ENCODE measurements at regions not wholly inside any gene's neighbourhood (a gene's known extent, or its start where the extent isn't known, plus 50 kb on each side); places are given as distances from the start of the nearest gene placed in this dataset.

DNA sequence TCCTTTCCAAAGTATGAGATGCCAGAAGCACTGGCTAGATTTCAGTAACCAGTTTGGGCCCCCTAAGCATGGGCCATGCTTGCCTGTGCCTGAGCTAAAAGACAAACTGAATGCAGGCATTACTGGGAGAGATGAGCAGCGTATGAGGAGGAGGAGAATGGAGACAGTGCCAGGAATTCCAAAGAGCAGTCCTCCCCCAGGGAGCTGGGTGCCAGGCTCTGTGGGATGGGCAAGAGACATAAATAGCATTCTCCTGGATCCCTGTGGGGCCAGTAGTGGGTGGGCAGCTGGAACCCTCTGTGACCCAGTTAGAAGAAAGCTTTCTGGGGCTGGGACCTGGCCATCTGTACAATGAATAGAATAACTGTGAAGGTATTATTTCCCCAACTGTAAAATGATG is 235.6 kb downstream of the KCNA4 start:
- DNase-seq (no peak), ATAC-seq (ENCODE audit: low read depth) (no peak)
- Mint-ChIP-seq H3K27me3 (no peaks in the 10 kb centered on the region), H3K4me3 (no peak overlapping the region), H3K9me3 (ENCODE audit: insufficient read depth) (no peaks in the 10 kb centered on the region), H3K27ac (no peak overlapping the region), H3K4me1 (no peaks in the 10 kb centered on the region)
- 88% methylated on average over 1 of the region's 1 CpG for whole genome bisulfite sequencing (ENCODE audit: insufficient coverage)
- Histone ChIP-seq H3K36me3 (replicated peaks in 1 of 2; ENCODE audit: control extremely low read depth in 1 of 2, control insufficient read depth in 1 of 2, extremely low read depth in 1 of 2, insufficient read depth in 2 of 2, low read length in 1 of 2) (no peaks in the 10 kb centered on the region), H4K20me1 (ENCODE audit: control insufficient read depth, insufficient read depth, low read length, poor library complexity, severe bottlenecking) (no peaks in the 10 kb centered on the region), H3K27me3 (replicated peaks in 1 of 4; ENCODE audit: control extremely low read depth in 1 of 4, control insufficient read depth in 3 of 4, insufficient read depth in 4 of 4, low read length in 3 of 4) (no peaks in the 10 kb centered on the region), H2AFZ (ENCODE audit: insufficient read depth, low read depth, low read length, poor library complexity, severe bottlenecking) (no peak overlapping the region), H3K4me2 (replicated peaks; ENCODE audit: low read depth, low read length, poor library complexity, severe bottlenecking) (no peak overlapping the region), H3K79me2 (ENCODE audit: control insufficient read depth, insufficient read depth, low read length) (no peaks in the 10 kb centered on the region), H3K27ac (ENCODE audit: low read length in 2 of 2) (no peak overlapping the region), H3K9ac (ENCODE audit: low read length) (no peak overlapping the region), H3K9me3 (ENCODE audit: control extremely low read depth in 1 of 3, control insufficient read depth in 2 of 3, insufficient read depth in 1 of 3, low read length in 2 of 3) (peaks cover 0 to 4% (median 3%) of the 10 kb centered on the region in 3 donors), H3K4me3 (ENCODE audit: control extremely low read depth in 1 of 5, extremely low read depth in 1 of 5, insufficient read depth in 1 of 5, low read depth in 2 of 5, low read length in 4 of 5) (no peak overlapping the region), H3K4me1 (ENCODE audit: control insufficient read depth in 2 of 2, insufficient read depth in 2 of 2, low read length in 2 of 2) (no peaks in the 10 kb centered on the region)
- CTCF ChIA-PET, result no interaction called here
- TF ChIP-seq, protein P1, sequence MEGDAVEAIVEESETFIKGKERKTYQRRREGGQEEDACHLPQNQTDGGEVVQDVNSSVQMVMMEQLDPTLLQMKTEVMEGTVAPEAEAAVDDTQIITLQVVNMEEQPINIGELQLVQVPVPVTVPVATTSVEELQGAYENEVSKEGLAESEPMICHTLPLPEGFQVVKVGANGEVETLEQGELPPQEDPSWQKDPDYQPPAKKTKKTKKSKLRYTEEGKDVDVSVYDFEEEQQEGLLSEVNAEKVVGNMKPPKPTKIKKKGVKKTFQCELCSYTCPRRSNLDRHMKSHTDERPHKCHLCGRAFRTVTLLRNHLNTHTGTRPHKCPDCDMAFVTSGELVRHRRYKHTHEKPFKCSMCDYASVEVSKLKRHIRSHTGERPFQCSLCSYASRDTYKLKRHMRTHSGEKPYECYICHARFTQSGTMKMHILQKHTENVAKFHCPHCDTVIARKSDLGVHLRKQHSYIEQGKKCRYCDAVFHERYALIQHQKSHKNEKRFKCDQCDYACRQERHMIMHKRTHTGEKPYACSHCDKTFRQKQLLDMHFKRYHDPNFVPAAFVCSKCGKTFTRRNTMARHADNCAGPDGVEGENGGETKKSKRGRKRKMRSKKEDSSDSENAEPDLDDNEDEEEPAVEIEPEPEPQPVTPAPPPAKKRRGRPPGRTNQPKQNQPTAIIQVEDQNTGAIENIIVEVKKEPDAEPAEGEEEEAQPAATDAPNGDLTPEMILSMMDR (IDR thresholded peaks at IDR 0.05), result no peak
- no peak for TF ChIP-seq EZH2 (IDR thresholded peaks at IDR 0.05; ENCODE audit: borderline replicate concordance, insufficient read depth, low read depth, low read length, poor library complexity, severe bottlenecking)
- POLR2A ChIA-PET, result no interaction called here
- intact Hi-C loops (cut with micrococcal nuclease), result no loop called here

DNA sequence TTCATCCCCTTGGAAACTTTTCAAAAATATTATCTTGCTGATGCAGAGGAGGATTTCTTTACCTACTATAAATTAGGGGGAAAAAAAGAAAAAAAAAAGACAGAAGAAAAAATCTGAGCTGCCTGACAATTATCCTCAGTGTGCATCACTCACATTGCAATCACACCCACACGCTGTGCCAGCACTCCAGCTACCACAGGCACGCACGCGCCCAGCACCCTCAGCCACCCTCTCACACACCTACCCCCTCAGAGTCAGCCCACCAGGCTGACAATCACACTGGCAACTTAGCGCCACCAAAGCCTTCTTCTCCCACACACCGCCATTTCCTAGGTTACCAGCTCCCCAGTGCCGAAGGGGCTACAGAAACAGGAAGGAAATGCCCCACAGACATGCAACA is 236.1 kb downstream of the KCNA4 start:
- intact Hi-C loops (cut with micrococcal nuclease), result no loop called here
- TF ChIP-seq, protein P1 (IDR thresholded peaks at IDR 0.05), result no peak
- TF ChIP-seq EZH2 (IDR thresholded peaks at IDR 0.05; ENCODE audit: borderline replicate concordance, insufficient read depth, low read depth, low read length, poor library complexity, severe bottlenecking), result no peak
- Mint-ChIP-seq H3K9me3 (ENCODE audit: insufficient read depth) (no peaks in the 10 kb centered on the region), H3K4me3 (no peak overlapping the region), H3K27ac (no peak overlapping the region), H3K27me3 (no peaks in the 10 kb centered on the region), H3K4me1 (no peaks in the 10 kb centered on the region)
- H3K4me3 ChIP-seq (ENCODE audit: control extremely low read depth in 1 of 5, extremely low read depth in 1 of 5, insufficient read depth in 1 of 5, low read depth in 2 of 5, low read length in 4 of 5), result no peak overlapping the region
- no peaks in the 10 kb centered on the region for H4K20me1 ChIP-seq (ENCODE audit: control insufficient read depth, insufficient read depth, low read length, poor library complexity, severe bottlenecking)
- ChIA-PET POLR2A (no interaction called here), CTCF (no interaction called here)
- H3K27ac ChIP-seq (ENCODE audit: low read length in 2 of 2), result no peak overlapping the region
- ATAC-seq (ENCODE audit: low read depth) (no peak), DNase-seq (no peak)
- no peak overlapping the region for H2AFZ ChIP-seq (ENCODE audit: insufficient read depth, low read depth, low read length, poor library complexity, severe bottlenecking)
- no peaks in the 10 kb centered on the region for H3K36me3 ChIP-seq (replicated peaks in 1 of 2; ENCODE audit: control extremely low read depth in 1 of 2, control insufficient read depth in 1 of 2, extremely low read depth in 1 of 2, insufficient read depth in 2 of 2, low read length in 1 of 2)
- peaks cover 0 to 4% (median 3%) of the 10 kb centered on the region in 3 donors for H3K9me3 ChIP-seq (ENCODE audit: control extremely low read depth in 1 of 3, control insufficient read depth in 2 of 3, insufficient read depth in 1 of 3, low read length in 2 of 3)
- H3K27me3 ChIP-seq (replicated peaks in 1 of 4; ENCODE audit: control extremely low read depth in 1 of 4, control insufficient read depth in 3 of 4, insufficient read depth in 4 of 4, low read length in 3 of 4), result no peaks in the 10 kb centered on the region
- no peaks in the 10 kb centered on the region for H3K4me1 ChIP-seq (ENCODE audit: control insufficient read depth in 2 of 2, insufficient read depth in 2 of 2, low read length in 2 of 2)
- no peak overlapping the region for H3K9ac ChIP-seq (ENCODE audit: low read length)
- H3K4me2 ChIP-seq (replicated peaks; ENCODE audit: low read depth, low read length, poor library complexity, severe bottlenecking), result no peak overlapping the region
- 63% methylated on average over 6 of the region's 7 CpGs for WGBS (ENCODE audit: insufficient coverage)
- H3K79me2 ChIP-seq (ENCODE audit: control insufficient read depth, insufficient read depth, low read length), result no peaks in the 10 kb centered on the region

Measured in B cell (primary cell).